ENCODE measurements at regions not wholly inside any gene's neighbourhood (a gene's known extent, or its start where the extent isn't known, plus 50 kb on each side); places are given as distances from the start of the nearest gene placed in this dataset.

DNA sequence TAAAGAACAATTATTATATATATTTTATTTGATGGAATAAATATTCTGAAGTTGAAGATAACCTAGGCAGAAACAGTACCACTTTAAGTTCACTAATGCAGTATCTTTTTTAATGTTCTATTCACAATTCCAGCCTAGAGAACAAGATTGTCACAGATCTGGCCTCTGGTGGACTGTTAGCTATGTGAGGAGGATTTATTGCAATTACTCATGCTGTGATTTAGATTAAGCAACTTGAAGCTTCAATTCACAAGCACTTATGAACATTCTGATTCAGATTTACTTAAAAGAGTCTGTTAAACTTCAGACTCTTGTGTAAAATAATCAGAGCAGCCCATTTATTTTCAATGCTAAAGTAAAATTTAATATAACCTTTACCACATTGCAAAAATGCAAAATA lies 1489.8 kb downstream of the STIM2 start:
- H3K4me3 ChIP-seq (ENCODE audit: low read depth, low read length) = no peak overlapping the region
- peak; percentile 62 for DNase-seq (ENCODE audit: low read depth)
- TF ChIP-seq, protein P1, sequence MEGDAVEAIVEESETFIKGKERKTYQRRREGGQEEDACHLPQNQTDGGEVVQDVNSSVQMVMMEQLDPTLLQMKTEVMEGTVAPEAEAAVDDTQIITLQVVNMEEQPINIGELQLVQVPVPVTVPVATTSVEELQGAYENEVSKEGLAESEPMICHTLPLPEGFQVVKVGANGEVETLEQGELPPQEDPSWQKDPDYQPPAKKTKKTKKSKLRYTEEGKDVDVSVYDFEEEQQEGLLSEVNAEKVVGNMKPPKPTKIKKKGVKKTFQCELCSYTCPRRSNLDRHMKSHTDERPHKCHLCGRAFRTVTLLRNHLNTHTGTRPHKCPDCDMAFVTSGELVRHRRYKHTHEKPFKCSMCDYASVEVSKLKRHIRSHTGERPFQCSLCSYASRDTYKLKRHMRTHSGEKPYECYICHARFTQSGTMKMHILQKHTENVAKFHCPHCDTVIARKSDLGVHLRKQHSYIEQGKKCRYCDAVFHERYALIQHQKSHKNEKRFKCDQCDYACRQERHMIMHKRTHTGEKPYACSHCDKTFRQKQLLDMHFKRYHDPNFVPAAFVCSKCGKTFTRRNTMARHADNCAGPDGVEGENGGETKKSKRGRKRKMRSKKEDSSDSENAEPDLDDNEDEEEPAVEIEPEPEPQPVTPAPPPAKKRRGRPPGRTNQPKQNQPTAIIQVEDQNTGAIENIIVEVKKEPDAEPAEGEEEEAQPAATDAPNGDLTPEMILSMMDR (IDR thresholded peaks at IDR 0.05; ENCODE audit: insufficient read depth, low read length) = no peak

- no peak for DNase-seq (ENCODE audit: low read depth)
- H3K4me3 ChIP-seq (ENCODE audit: low read depth, low read length) = no peak overlapping the region
- TF ChIP-seq, protein P1 (IDR thresholded peaks at IDR 0.05; ENCODE audit: insufficient read depth, low read length) = no peak
Measured at GRCh38 chr4:28351102-28351501, 1490.5 kb downstream of the STIM2 start.

DNA sequence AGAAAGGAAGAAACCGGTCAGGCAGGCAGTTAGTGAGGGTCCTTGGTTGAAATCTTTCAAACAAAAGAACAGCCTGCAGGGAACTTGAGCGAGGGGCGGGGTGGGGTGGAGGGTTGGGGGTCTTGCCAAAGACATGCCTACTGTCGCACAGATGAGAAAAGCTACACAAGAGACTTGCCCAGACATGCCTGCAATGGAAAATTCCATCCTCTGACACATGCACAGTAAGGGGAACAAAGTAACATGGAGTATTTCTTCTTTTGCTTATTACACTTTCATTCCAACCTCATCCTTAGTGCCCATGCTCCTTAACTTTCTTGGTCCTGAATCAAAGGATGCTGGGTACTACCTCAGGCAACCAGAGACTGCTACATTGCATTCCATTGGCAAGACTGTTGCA lies 1491.2 kb downstream of the STIM2 start:
- H3K4me3 ChIP-seq (ENCODE audit: low read depth, low read length) = no peak overlapping the region
- TF ChIP-seq, protein P1 (IDR thresholded peaks at IDR 0.05; ENCODE audit: insufficient read depth, low read length) = no peak
- DNase-seq (ENCODE audit: low read depth) = no peak

DNA sequence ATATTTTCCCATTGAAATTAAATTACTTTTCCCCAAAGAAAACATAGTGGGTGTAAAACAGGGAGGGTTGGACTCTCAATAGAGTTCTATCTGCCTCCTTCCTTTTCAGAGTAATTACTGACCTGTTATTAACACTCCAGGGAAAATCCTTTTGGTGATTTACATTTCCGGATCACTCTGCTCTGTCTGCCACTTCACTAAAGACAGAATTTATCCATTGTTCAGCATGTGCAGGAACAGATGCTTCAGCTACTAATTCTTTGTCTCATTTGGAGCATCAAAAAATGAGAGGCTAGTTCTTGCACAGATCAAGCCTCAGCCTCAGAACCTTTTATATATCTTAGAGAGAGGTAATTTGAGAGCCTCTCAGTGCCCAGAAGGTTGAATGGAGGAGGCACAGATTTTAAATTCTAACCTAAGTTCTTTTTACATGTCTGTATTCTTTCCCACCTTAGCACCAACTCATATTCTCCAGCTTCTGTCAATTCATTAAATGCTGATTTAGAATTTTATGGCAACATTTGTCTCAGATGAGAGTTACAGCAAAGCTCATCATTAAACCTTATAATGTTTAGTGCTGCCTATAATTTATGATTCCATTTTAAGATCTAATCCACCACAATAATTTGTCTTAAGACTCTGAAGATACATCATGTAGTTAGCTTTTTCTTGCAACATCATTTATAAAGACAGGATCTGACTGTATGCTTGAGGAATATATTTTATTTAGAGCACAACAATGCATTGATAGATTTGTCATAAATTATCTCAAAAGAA lies 1494.4 kb downstream of the STIM2 start:
- no peak for DNase-seq (ENCODE audit: low read depth)
- TF ChIP-seq, protein P1 (IDR thresholded peaks at IDR 0.05; ENCODE audit: insufficient read depth, low read length) = no peak
- H3K4me3 ChIP-seq (ENCODE audit: low read depth, low read length) = no peak overlapping the region

DNA sequence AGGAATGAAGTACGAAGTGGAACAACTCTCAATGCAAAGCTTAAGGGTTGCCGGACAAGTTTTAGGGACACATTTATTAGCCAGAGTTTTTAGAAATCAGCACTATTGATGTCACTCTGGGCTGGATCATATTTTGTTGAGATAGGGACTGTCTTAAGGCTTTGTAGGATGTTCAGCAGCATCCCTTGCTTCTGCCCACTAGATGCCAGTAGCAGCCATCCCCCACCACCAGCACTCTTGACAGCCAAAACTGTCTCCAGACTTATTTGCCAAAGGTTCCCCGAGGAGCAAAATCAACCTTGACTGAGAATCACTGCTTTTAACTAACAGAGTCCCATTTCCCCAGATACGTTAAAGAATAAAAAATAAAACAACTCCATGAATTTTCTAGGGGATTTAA lies 1497.3 kb downstream of the STIM2 start:
- no peak overlapping the region for H3K4me3 ChIP-seq (ENCODE audit: low read depth, low read length)
- TF ChIP-seq, protein P1 (IDR thresholded peaks at IDR 0.05; ENCODE audit: insufficient read depth, low read length) = peak; percentile 34
- peak; percentile 28 for DNase-seq (ENCODE audit: low read depth)

GRCh38 chr4:28358606-28359005 lies 1498.0 kb downstream of the STIM2 start:
- no peak overlapping the region for H3K4me3 ChIP-seq (ENCODE audit: low read depth, low read length)
- DNase-seq (ENCODE audit: low read depth) = peak; percentile 22
- TF ChIP-seq, protein P1 (IDR thresholded peaks at IDR 0.05; ENCODE audit: insufficient read depth, low read length) = no peak

- no peak for DNase-seq (ENCODE audit: low read depth)
- no peak overlapping the region for H3K4me3 ChIP-seq (ENCODE audit: low read depth, low read length)
- TF ChIP-seq, protein P1 (IDR thresholded peaks at IDR 0.05; ENCODE audit: insufficient read depth, low read length) = no peak
Measured at GRCh38 chr4:28360681-28361080, 1500.0 kb downstream of the STIM2 start.

Data from fibroblast of the aortic adventitia (primary cell).